HG02885 (cell line): ENCODE measurements at regions not wholly inside any gene's neighbourhood (a gene's known extent, or its start where the extent isn't known, plus 50 kb on each side); places are given as distances from the start of the nearest gene placed in this dataset.
"Not testable (repeated sequence)": the region's sequence is repeated elsewhere in the genome, so short reads cannot be mapped to it uniquely, and the experiment has no call there.

ENCODE experiments used
- ATAC-seq: cut with Tn5 transposase; IDR thresholded peaks from one replicate; pipeline ENCODE4 v1.9.1; 2021; ENCODE audit warnings: mild to moderate bottlenecking; ENCODE audit not compliant: unreplicated experiment, poor library complexity

DNA sequence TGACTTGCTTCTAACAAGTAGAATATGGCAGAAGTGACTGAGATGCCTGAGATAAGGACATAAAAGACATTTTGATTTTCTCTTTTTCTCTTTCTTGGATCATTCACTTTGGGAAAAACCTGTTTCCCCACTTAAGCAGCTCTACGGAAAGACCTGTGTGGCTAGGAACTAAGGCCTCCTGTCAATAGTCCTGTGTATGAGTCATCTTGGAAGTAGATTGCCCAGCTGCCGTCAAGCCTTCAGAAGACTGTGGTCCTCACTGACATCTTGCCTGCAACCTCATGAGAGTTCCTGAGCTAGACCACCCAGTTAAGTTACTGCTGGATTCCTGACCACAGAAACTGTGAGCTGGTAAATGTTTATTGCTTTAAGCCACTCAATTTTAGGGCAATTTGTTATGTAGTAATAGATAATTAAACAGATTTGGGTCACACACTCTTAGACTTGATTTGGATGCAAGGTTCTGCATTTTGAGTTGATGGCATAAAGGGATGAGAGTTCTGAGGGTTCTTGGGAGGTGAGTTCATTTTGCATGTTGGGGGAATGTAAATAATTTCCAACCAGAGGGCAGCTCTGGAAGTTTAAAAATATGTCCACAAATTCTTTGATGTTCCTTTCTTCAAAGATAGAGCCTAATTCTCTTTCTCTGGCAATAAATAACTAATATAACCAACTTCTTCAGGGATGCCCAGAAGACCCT is 229.2 kb downstream of the SQOR start:
- no peak for ATAC-seq

DNA sequence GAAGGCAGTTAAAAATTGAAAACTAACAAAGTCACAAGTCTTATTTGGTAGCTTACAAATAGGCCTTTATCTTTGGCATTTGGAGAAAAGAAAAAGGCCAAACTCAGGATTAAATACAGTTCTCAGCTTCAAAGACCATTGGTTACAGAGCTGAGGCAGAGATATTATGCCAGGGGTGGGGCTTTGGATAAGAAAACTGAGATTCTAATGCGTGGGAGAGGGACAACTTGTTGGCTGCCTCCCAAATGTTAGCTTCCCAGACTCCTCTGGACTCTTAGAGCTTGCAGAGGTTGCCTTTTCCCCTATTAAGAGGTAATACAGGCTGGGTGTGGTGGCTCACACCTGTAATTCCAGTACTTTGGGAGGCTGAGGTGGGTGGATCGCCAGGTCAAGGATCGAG is 231.8 kb downstream of the SQOR start:
- no peak for ATAC-seq

DNA sequence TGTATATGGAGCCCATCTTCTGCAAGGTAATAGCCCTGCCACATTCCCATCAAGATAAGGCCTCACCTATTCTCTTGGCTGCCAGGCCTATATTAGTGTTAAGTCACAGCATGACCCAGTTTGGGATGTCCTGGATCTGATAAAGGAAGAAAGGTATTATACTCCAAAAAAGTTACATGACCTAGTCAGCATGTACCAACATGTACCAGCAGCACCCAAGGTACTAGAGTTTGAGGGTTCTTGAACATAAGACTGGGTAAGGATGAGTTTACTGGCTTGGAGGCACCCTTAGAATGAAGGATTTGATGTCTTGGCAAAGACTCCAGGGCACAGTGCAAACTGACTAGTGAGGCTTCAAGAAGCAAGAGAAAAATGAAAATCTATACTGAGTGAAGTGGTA is 232.5 kb downstream of the SQOR start:
- ATAC-seq: no peak

DNA sequence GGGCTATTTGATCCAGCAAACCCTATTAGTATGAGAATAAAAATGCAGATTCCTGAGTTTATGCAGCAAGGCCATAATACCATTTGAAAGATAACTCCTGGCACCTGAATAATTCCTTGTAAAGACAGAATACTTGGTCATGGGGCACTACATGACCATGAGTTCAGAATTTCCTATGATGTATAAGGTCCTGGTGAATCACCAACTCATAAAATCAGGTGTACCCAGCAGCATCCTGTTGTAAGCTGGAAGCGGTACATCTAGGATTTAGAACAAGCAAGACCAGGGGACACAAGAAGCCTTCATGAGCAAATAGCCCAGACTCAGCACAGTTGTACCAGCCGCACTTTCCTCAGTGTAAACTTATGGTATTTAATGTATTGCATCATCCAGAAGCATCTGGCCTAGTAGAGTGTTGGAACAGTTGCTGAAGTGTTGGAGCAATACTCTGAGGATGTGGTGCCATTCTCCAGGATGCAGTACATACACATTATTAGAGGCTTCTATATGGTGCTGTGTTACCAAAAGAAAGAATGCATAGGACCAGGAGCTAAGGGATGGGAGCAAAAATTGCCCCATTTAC is 233.4 kb downstream of the SQOR start:
- ATAC-seq: no peak

DNA sequence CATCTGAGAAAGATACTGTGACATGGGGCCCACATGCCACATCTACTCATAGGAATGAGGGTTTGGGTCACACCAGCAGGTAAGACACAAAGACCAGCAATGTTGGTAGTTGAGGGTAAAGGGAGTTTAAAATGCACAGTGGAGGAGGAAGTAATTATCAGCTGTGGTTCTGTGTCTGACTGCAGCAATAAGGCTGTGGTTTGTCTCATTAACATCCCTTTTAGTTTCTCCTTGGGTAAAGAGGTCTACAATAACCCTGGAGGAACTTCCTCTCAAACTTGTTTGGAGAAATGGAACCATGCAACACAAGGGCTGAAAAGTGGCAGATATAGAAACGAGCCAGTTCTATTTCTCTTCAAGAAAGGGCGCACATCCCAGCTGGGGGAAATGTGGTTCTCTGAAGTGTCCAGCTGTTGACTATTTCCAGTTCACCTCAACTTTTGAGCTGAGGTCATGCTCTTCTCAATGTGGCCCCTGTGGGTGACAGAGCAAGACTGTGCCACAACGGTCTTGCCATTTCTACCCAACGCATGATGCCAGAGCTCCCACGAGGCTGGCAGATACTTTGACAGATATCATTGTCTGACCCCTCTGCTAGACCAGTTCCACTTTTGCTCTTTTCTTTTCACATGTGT is 234.3 kb downstream of the SQOR start:
- no peak for ATAC-seq

DNA sequence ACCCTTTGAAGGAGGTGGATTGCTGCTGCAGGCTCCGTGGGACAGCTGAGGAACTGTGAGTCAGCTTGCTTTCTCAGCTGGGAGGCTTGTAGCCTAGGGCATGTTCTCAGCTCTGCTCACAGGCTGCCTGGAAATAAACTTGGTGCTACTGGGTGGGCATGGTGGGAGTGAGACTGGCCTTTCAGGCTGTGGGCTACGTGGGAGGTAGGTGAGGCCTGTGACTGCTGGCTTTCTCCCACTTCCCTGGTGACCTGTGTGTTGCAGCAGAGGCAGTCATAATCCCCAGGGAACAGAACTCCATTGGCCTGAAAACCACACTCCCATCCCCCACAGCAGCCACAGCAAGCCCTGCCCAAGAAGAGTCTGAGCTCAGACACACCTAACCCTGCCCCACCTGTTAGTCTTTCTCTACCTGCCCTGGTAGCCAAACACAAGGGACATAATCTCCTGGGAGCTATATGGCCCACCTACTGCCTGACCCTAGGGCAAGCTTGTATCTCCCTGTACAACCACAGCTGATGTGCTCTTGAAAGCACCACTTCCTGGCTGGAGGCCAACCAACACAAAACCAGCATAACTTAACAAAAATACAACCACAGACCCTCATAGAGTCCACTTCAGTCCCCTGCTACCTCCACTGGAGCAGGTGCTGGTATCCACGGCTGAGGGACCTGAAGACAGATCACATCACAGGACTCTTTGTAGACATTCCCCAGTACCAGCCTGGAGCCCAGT is 236.5 kb downstream of the SQOR start:
- ATAC-seq: no peak

DNA sequence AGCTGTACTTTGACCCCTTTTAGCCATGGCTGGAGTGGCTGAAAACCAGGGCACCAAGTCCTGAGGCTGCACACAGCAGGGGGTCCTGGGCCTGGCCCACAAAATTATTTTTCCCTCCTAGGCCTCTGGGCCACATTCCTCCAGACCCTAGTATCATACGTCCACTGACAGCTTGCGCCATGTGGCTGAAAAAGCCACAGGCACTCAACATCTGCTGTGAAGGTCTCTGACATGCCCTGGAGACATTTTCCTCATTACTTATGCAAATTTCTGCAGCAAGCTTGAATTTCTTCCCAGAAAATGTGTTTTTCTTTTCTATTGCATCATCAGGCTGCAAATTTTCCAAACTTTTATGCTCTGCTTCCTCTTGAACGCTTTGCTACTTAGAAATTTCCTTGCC is 239.0 kb downstream of the SQOR start:
- no peak for ATAC-seq

DNA sequence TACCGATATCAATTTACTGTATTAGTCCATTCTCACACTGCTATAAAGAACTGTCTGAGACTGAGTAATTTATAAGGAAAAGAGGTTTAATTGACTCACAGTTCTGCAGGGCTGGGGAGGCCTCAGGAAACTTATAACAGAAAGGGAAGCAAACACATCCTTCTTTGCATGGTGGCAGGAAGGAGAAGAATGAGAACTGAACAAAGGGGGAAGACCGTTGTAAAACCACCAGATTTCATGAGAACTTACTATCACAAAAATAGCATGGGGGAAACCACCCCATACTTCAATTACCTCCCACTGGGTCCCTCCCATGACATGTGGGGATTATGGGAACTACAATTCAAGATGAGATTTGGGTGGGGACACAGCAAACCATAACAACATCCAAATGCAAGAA is 239.7 kb downstream of the SQOR start:
- ATAC-seq: not testable (repeated sequence)

DNA sequence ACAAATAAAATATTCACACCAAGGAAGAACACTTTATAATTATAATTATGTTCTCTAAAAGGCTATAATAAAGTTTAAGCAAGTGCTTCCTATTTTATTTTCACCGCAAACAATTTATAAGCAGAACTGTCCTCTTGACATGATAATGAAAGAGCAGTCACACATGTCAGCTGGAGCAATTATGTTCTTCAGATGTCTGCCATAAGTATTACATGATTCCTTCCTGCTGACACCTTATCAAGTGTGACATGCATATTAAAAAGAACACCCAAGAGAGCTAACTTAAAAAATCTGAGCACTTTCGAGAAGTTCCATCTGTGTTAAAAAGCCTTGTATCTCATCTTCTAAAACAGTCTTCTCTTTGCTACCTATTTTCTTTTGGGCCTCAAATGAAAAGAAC is 249.5 kb downstream of the SQOR start:
- no peak for ATAC-seq

DNA sequence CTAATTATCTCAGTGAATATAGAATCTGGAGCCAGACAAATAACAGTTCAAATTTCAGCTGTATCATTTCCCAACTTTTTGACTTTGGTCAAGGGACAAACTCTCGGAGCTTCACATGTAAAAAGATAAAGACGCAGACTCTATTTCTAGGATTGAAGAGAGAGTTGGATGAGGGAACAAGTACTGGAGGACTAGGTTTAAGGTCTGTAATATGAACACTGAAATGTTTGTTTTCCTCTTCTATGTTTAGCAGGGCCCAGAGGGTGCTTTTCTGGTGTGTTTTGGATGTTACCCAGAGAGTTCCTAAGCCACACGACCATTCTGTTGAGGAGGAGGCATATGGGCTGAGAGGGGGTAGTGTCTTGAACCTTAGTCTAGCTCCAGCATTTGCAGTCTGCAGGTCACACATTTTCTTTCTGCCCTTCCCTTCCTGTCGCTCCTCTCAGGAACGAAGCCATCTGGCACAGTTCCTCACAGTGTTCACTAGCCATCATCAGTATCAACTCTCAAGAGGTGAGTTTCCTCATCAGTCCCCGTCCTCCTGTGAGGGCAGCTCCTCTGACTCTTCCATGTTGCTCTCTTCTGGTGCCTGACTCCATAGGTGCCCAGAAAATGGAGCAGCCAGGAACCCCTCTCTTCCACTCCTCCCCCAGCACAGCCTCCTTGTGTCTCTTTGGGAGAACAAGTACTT is 250.1 kb downstream of the SQOR start:
- no peak for ATAC-seq

DNA sequence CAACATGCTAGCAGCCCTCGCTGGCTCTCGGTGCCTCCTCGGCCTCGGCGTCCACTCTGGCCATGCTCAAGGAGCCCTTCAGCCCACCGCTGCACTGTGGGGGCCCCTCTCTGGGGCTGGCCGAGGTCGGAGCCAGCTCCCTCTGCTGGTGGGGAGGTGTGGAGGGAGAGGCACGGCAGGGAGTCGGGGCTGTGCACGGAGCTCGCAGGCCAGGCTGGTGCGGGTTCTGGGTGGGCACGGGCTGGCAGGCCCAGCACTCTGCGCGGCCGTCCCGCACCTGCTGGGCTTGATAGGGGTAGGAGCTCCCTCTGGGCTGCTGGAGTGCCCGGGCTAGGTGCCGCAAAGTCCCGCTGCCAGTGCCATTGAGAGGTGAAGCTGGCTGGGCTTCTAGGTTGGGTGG is 251.0 kb downstream of the SQOR start:
- ATAC-seq: no peak

DNA sequence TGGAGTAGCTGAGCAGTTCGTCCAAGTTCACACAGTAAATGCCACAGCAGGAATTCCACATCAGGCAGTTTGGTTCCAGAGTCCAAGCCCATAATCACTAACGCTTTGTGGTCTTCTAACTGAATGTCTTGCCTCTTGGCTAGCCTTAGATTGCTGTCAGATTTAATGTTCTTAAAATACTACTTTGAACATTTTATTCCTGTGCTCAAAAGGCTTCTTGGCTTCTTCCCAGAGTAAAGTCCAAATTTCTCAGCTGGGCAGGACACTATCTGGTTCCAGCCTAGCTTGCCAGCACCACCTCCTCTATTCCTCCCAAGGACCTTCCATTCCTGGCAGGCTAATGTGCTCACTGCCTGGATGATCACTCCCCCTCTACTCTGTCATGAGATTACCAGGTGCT is 256.9 kb downstream of the SQOR start:
- ATAC-seq: no peak

DNA sequence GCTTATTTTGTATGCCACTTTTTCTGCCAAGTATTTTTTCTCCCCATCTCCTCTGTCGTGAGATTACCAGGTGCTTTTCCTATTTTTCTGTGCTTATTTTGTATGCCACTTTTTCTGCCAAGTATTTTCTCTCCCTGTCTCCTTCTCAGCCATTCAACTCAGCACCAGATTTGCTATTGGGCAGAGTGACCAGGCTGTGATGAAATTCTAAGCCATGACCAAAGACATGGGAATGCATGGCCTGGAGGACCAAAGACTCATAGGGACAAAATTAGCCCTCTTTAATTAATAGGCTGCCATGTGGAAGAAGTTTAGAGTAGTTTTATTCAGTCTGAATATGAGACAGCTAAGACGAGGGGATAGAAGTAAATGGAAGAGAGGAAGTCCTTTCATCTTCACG is 257.4 kb downstream of the SQOR start:
- no peak for ATAC-seq

DNA sequence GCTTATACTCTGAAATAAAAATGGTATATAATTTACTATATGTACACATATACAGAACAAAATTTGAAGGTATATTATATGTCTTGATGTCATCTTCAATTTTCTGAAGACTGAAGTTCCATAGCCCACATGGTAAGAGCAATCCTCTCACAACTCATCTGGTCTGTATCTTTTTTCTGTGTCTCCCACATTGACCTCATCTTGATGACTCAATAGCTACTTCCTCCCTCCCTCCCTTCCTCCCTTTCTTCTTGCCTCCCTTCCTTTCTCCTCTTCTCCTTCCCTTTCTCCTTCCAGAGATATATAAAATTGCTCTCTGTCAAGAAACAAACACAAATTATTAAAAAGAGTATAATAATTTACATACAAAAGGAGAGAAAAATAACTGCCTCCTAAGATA is 268.5 kb downstream of the SQOR start:
- no peak for ATAC-seq

DNA sequence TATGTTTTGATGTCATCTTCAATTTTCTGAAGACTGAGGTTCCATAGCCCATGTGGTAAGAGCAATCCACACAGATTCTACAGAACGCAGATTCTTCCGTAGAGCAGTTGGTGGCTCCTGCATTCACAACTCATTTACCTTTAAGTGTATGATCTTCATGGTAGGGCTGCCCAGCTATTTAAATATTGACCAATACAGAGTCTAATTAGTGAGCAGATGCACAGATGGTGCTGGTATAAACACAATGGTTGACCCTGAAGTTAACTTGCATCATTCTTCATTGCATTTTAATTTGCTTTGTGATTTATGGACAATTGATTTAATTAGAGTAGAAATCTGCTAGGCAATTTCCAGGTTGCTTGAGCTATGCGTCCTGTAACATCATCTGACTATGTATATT is 269.2 kb downstream of the SQOR start:
- ATAC-seq: no peak

DNA sequence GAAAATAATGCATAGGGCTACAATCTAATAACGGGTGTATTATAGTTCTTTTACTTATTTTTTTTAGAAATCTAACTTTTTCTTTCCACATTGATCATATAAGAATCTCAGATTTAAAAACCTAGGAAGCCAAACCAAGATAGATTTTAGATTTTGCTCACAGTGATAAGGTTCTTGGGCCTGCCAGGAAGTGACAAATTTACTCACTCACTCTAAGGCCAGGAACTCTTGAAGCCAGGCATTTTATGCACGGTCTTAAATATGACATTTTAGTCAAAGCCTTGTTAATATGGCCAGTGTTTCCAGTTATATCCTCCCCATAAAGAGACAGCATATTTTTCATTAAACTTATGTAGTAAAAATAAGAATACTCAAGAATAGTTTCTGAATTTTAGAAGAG is 271.4 kb downstream of the SQOR start:
- no peak for ATAC-seq

DNA sequence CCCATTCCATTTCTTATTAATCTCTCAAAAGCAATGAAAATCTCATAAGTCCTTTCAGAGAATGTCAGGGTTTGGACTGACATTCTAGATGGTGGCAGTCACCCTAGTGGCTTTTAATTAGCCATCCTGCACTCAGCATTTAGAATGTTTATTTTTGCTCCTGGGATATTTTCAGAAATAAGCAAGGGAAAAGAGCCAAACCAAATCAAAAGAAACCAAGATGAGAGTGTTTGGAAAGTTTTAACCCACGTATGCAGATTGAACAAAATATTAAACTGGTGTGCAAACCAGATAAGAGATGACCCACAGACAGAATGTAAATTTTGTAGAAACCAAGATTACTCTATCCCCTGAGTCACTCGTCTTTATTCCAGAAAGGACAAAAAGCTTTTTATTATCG is 275.8 kb downstream of the SQOR start:
- no peak for ATAC-seq

DNA sequence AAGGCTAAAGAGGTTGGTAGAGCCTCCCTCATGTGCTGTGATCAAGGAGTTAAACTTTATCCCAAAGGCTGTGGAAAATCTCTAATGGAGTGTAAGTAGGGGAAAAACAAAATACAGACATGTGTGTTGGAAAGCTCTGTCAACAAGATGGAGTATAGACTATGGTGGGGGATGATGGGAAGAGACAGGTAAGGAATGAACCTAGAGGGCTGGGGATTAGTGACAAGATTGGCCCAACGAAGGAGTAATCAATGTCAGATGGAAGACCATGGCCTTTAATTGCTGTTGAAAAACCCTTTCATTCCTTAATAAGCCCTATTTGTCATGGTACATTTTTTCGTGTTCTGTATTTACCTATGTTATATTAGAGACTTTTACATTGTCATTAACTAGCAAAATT is 278.6 kb downstream of the SQOR start:
- no peak for ATAC-seq

DNA sequence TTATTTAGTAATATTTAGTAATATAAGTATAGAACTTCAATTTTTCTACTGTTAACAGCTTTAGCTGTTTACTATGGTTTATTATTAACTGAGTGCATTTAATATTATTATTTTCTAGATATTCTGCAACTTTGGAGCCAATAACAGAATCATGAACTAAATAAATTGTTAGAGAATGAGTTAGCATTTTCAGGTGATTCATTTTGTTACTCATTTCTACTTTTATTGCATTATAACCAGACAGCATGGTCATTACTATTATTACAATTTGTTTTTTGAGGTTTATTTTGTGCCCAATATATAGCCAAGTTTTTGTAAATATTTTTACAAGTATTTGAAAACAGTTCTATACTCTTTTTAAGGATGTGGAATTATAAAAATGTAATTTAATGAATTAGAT is 279.6 kb downstream of the SQOR start:
- ATAC-seq: no peak

DNA sequence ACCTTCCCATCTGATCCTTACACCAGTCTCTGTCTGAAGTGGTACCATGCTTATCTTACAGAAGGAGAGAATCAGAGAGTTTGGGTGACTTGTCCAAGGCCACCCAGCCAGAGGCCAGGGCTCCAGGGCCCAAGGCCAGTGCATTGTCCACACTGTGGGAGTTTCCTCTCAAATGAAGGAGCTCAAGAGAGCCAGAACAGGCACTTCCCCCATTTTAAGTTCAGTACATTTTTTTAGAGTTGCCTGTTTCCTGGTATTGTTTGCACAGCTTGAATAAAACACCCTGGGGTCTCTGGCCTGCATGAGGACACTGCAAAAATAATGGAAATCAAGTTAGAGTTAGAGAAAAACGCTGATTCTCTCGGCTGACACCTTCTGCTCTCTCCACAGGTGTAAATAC is 284.0 kb downstream of the SQOR start:
- no peak for ATAC-seq

DNA sequence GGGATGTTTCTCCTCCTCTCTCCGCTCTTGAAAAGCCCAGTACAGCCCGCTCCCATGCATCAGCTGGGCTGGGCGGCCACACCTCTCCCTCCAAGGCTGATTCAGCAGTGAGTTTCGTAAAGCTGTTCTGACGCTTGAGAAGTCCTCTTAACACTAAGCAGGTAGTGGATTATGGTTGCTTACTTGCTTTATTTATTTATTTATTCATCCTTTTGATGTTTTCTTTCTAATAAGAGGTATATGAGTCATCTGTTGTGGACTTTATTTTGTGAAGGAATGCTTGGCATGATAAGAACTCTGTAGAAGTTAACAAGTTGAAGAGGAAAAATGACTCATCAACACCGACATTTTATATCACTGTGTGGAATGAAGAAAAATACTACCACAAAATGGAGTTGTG is 285.0 kb downstream of the SQOR start:
- no peak for ATAC-seq
